ENCODE measurements at regions not wholly inside any gene's neighbourhood (a gene's known extent, or its start where the extent isn't known, plus 50 kb on each side); places are given as distances from the start of the nearest gene placed in this dataset.

GRCh38 chr12:46930101-46930500, 104.3 kb upstream of the SLC38A4 start:
- TF ChIP-seq CTCF (conservative IDR thresholded peaks at IDR 0.05 in 1 of 2, IDR thresholded peaks at IDR 0.05 in 1 of 2; ENCODE audit: extremely low read depth in 1 of 2, insufficient read depth in 1 of 2, low read depth in 1 of 2, low read length in 2 of 2) (no peak), EZH2 (IDR thresholded peaks at IDR 0.05; ENCODE audit: borderline replicate concordance, low read length) (no peak)

Data from mammary epithelial cell (primary cell).